ENCODE measurements at regions not wholly inside any gene's neighbourhood (a gene's known extent, or its start where the extent isn't known, plus 50 kb on each side); places are given as distances from the start of the nearest gene placed in this dataset.

GRCh38 chr4:23324021-23324690, 565.7 kb downstream of the PPARGC1A start:
- no peak for TF ChIP-seq ZNF639 (CRISPR knock-in tag; conservative IDR thresholded peaks at IDR 0.05 in 1 of 2, IDR thresholded peaks at IDR 0.05 in 1 of 2)
- no peak for TF ChIP-seq CBX3 (IDR thresholded peaks at IDR 0.05; ENCODE audit: borderline replicate concordance in 1 of 2, low read length in 2 of 2)
- TF ChIP-seq ZNF274 (IDR thresholded peaks at IDR 0.05; ENCODE audit: borderline replicate concordance, low read depth, low read length), result no peak
- TF ChIP-seq HNRNPK (IDR thresholded peaks at IDR 0.05; ENCODE audit: low read depth, low read length, poor library complexity, severe bottlenecking), result no peak
- TF ChIP-seq, protein P1, sequence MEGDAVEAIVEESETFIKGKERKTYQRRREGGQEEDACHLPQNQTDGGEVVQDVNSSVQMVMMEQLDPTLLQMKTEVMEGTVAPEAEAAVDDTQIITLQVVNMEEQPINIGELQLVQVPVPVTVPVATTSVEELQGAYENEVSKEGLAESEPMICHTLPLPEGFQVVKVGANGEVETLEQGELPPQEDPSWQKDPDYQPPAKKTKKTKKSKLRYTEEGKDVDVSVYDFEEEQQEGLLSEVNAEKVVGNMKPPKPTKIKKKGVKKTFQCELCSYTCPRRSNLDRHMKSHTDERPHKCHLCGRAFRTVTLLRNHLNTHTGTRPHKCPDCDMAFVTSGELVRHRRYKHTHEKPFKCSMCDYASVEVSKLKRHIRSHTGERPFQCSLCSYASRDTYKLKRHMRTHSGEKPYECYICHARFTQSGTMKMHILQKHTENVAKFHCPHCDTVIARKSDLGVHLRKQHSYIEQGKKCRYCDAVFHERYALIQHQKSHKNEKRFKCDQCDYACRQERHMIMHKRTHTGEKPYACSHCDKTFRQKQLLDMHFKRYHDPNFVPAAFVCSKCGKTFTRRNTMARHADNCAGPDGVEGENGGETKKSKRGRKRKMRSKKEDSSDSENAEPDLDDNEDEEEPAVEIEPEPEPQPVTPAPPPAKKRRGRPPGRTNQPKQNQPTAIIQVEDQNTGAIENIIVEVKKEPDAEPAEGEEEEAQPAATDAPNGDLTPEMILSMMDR (IDR thresholded peaks at IDR 0.05 in 2 of 3, conservative IDR thresholded peaks at IDR 0.05 in 1 of 3; ENCODE audit: insufficient read depth in 2 of 3, low read depth in 1 of 3, low read length in 3 of 3), result no peak
- no peak for TF ChIP-seq ZFX (CRISPR knock-in tag; IDR thresholded peaks at IDR 0.05)
- no peak for TF ChIP-seq ZSCAN29 (IDR thresholded peaks at IDR 0.05)
- no peak for TF ChIP-seq MAZ (CRISPR knock-in tag; conservative IDR thresholded peaks at IDR 0.05 in 1 of 2, IDR thresholded peaks at IDR 0.05 in 1 of 2)

Measured in K562 (cell line).